Activated CD4-positive, alpha-beta T cell treated with anti-CD3 and anti-CD28 coated beads, Interleukin-2, amount 50 U/mL, for 24 hours (primary cell): ENCODE measurements at regions not wholly inside any gene's neighbourhood (a gene's known extent, or its start where the extent isn't known, plus 50 kb on each side); places are given as distances from the start of the nearest gene placed in this dataset.
"Not testable (repeated sequence)": the region's sequence is repeated elsewhere in the genome, so short reads cannot be mapped to it uniquely, and the experiment has no call there.

Experiments
- DNase-seq, 2 donors: peaks; one replicate each; pipeline ENCODE4 v3.0.0-alpha.2; 2020; ENCODE audit warnings: low read depth in 1 of 2, low spot score in 1 of 2

DNA sequence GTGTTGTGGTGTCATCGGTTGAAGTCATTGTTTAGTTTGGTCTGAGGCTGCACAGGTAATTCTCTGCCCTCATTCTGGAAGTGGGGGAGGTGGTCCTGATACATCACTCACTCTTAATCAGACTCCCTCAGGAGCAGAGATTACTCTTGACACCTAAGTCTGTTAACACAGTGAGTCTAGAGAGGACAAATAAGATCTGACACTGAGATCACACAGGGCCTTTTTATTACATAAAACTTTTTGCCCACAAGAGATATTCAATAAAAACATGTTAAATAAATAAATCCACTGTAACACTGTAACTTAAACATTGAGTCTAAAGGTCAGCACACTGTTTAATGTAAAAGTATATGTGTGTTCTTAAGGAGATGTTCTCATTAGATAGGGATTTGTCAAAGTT lies 57.1 kb upstream of the MBNL1 start:
- DNase-seq: no peak

DNA sequence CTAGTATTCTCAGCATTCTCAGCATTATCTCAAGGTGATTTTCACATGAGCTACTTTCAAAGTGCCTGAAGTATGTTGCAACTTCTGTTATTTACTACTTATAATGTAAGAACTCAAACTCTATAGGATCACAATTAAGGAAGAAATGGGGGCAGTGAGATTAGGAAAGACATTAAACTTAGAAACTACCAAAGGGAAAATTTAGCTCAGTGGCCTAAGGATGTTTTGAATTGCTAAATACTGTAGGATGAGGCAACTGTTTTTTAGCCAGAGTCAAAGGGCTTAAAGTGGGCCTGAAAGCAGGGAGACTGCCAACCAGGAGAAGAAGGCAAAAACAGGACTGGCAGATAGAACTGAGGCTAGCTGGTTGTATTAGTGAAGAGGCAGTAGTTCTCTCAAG lies 55.5 kb upstream of the MBNL1 start:
- DNase-seq: no peak

DNA sequence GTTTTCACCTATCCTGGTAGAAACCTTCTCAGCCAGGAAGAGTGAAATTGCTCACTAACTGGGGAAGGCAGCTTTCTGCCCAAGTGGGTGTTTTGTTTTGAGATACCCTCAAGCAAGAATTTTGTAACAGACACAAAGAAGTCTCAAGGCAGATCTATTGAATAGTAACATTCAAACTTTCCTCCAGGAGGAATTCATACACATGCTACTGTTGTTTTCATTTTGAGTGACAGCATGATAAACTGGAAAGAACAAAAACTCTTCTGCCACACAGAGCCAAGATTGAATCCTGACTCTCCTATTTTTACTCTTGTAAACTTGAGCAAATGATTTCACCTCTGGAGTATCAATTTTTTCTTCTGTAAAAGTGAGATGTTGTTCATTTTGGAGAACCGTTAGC lies 54.8 kb upstream of the MBNL1 start:
- no peak for DNase-seq

DNA sequence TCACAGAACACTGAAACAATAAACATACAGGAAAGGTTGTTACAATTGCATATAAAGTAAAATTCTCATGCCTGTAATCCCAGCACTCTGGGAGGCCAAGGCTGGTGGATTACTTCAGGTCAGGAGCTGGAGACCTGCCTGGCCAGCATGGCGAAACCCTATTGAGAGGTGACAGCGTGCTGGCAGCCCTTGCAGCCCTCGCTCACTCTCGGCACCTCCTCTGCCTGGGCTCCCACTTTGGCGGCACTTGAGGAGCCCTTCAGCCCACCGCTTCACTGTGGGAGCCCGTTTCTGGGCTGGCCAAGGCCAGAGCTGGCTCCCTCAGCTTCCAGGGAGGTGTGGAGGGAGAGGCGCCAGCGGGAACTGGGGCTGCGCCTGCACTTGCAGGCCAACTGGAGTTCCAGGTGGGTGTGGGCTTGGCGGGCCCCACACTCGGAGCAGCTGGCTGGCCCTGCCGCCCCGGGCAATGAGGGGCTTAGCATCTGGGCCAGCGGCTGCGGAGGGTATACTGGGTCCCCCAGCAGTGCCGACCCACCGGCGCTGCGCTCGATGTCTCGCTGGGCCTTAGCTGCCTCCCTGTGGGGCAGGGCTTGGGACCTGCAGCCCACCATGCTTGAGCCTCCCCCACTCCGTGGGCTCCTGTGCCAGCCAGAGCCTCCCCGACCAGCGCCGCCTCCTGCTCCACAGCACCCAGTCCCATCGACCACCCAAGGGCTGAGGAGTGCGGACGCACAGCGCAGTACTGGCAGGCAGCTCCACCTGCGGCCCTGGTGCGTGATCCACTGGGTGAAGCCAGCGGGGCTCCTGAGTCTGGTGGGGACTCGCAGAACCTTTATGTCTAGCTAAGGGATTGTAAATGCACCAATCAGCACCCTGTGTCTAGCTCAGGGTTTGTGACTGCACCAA lies 51.5 kb upstream of the MBNL1 start:
- DNase-seq: not testable (repeated sequence)

DNA sequence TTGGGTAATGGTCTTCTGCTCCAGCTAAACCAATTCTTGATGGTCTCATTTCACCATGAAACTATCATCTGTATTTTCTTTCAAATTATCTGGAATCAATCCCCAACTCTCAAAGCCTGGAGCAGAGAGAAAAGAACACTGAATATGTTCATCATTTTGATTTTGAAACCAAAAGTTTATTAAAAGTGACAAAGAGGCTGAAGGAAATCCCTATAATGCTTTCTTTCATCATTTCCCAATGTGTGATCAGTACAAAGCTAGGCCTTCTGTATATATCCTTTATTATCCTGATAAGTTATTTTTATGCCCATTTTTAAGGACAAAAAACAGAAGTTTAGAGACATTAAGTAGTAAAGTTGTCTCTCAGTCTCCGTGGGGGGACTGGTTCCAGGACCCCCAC lies 50.1 kb upstream of the MBNL1 start:
- DNase-seq: no peak
